ENCODE measurements at regions not wholly inside any gene's neighbourhood (a gene's known extent, or its start where the extent isn't known, plus 50 kb on each side); places are given as distances from the start of the nearest gene placed in this dataset.
A peak's percentile ranks its signal among the peaks of the same experiment; 100 is the strongest.

DNA sequence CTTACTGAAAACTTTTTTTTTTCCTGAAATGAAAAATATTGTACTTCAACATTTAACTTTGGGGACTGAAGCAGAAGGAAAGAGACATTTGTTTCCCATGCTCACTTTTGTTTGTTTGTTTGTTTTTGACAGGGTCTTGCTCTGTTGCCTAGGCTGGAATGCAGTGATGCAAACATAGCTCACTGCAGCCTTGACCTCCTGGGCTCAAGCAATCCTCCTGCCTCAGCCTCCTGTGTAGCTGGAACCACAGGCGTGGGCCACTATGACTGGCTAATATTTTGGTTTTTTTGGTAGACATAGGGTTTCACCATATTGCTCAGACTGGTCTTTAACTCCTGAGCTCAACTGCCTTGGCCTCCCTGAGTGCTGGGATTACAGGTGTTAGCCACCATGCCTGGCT lies 70.9 kb upstream of the SPTBN1 start:
- no peak for DNase-seq
- no peaks in the 10 kb centered on the region for H3K4me1 ChIP-seq
- H3K9me3 ChIP-seq = no peaks in the 10 kb centered on the region
- TF ChIP-seq, protein P1, sequence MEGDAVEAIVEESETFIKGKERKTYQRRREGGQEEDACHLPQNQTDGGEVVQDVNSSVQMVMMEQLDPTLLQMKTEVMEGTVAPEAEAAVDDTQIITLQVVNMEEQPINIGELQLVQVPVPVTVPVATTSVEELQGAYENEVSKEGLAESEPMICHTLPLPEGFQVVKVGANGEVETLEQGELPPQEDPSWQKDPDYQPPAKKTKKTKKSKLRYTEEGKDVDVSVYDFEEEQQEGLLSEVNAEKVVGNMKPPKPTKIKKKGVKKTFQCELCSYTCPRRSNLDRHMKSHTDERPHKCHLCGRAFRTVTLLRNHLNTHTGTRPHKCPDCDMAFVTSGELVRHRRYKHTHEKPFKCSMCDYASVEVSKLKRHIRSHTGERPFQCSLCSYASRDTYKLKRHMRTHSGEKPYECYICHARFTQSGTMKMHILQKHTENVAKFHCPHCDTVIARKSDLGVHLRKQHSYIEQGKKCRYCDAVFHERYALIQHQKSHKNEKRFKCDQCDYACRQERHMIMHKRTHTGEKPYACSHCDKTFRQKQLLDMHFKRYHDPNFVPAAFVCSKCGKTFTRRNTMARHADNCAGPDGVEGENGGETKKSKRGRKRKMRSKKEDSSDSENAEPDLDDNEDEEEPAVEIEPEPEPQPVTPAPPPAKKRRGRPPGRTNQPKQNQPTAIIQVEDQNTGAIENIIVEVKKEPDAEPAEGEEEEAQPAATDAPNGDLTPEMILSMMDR (IDR thresholded peaks at IDR 0.05) = no peak
- no peak for TF ChIP-seq POLR2A (IDR thresholded peaks at IDR 0.05)
- no peaks in the 10 kb centered on the region for H3K36me3 ChIP-seq
- no peak overlapping the region for H3K4me3 ChIP-seq
- no peaks in the 10 kb centered on the region for H3K27me3 ChIP-seq
- H3K27ac ChIP-seq = no peak overlapping the region

DNA sequence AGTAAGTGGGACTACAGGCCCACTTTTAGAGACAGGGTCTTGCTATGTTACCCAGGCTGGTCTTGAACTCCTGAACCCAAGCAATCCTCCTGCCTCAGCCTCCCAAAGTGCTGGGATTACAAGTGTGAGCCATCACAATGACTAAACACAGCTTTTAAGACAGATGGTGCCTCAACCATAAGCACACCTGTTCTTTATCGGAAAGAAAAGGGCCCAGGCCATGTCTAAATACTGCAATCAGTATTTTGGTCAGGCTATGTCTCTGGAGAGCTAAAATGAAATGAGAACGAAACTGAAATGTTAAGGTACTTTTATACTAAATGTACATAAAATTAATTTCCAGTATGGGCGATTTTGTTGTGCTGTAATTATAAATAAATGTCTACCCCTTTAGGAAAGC lies 69.5 kb upstream of the SPTBN1 start:
- TF ChIP-seq, protein P1 (IDR thresholded peaks at IDR 0.05) = no peak
- no peak for TF ChIP-seq POLR2A (IDR thresholded peaks at IDR 0.05)
- Histone ChIP-seq H3K27me3 (no peaks in the 10 kb centered on the region), H3K27ac (peak overlapping the region in 2 of 4 donors; percentile 38 to 65), H3K9me3 (no peaks in the 10 kb centered on the region), H3K36me3 (no peaks in the 10 kb centered on the region), H3K4me3 (no peak overlapping the region), H3K4me1 (no peaks in the 10 kb centered on the region)
- no peak for DNase-seq

DNA sequence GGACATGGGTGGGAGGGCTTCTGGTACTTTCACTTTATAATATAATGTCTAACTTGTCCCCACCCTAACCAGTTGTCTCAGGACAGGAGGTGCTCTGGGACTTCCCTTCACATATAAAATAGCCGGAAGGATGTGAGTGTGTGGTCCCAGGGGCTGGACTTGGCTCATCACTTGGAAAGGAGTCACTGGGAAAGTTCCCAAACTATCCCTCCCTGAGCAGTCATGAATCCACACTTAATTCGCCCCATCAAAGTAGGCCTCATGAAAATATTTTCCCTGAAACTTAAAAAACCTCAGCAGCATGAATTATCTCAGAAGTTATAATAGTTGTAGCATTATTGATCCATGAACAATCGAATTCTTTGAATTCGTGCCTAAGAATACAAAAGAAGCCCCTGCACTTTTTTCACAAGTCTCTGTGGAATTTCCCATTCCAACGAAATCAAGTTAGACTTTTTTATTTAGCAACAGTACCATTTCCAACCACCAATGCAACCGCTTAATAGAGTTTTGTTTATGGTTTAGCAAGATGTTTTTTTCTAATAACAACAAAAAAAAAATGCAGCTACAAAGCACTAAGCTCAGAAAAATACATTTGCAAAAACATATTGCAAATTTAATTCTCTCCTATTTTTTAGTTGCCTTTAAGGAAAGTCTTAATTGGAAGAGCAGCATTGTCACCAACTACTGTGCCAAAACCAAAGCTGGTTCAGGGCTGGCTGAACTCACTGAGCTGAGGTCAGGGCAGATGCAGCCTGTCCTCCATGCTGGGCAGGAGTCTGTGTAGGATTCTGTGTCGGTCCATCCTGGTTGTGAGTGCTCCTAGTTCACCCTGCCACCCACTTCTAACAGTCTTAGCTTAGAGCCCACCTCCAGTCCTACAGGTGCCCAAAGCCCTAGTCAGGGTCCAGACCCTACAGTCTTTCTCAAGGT lies 68.8 kb upstream of the SPTBN1 start:
- no peak for DNase-seq
- Histone ChIP-seq H3K27me3 (no peaks in the 10 kb centered on the region), H3K36me3 (no peaks in the 10 kb centered on the region), H3K9me3 (no peaks in the 10 kb centered on the region), H3K27ac (peak overlapping the region in 2 of 4 donors; percentile 38 to 65), H3K4me3 (no peak overlapping the region), H3K4me1 (no peaks in the 10 kb centered on the region)
- TF ChIP-seq POLR2A (IDR thresholded peaks at IDR 0.05) = no peak
- TF ChIP-seq, protein P1 (IDR thresholded peaks at IDR 0.05) = peak in 2 of 6 experiments; percentile 12 to 16

DNA sequence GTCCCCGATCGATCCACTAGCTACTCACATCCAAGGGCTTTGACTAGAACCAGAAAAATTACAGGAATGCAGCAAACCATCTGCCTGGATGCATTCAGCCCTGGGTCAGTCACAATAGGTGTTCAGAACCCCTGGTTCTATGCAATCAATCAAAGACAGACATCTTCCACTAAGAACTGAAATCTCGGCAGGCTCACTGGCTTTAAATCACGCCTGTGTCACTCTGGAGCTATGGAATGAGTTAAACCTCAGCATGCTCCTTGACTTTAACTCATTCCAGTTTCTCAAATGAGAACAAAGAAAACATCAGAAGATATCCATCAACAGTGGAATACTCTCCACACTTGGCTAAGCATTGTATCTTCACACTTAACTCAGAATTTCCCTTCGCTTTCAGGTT lies 68.1 kb upstream of the SPTBN1 start:
- Histone ChIP-seq H3K27me3 (no peaks in the 10 kb centered on the region), H3K27ac (peak overlapping the region in 1 of 4 donors; percentile 15), H3K4me3 (no peak overlapping the region)

GRCh38 chr2:54392555-54393324 lies 63.4 kb upstream of the SPTBN1 start:
- no peak overlapping the region for H3K27ac ChIP-seq
- TF ChIP-seq POLR2A (IDR thresholded peaks at IDR 0.05) = no peak
- TF ChIP-seq, protein P1 (IDR thresholded peaks at IDR 0.05) = no peak
- no peaks in the 10 kb centered on the region for H3K27me3 ChIP-seq
- no peaks in the 10 kb centered on the region for H3K9me3 ChIP-seq
- H3K36me3 ChIP-seq = no peaks in the 10 kb centered on the region
- no peak overlapping the region for H3K4me3 ChIP-seq
- DNase-seq = no peak
- no peaks in the 10 kb centered on the region for H3K4me1 ChIP-seq

More for the DNA sequence above, 68.1 kb upstream of the SPTBN1 start:
- no peak for TF ChIP-seq POLR2A (IDR thresholded peaks at IDR 0.05)
- TF ChIP-seq, protein P1 (IDR thresholded peaks at IDR 0.05) = no peak
- DNase-seq = no peak
- Histone ChIP-seq H3K36me3 (no peaks in the 10 kb centered on the region), H3K4me1 (no peaks in the 10 kb centered on the region), H3K9me3 (no peaks in the 10 kb centered on the region)
